Activated naive CD8-positive, alpha-beta T cell (primary cell): ENCODE measurements at regions not wholly inside any gene's neighbourhood (a gene's known extent, or its start where the extent isn't known, plus 50 kb on each side); places are given as distances from the start of the nearest gene placed in this dataset.

ENCODE experiments used
- H3K27ac Mint-ChIP-seq: one replicate; pipeline ENCODE4 v1.8.0; 2021; ENCODE audit warnings: mixed read lengths
- H3K27me3 Mint-ChIP-seq: one replicate; pipeline ENCODE4 v1.8.0; 2021; ENCODE audit warnings: mixed read lengths
- H3K36me3 Mint-ChIP-seq: one replicate; pipeline ENCODE4 v1.8.0; 2021; ENCODE audit warnings: mixed read lengths
- H3K4me1 Mint-ChIP-seq: one replicate; pipeline ENCODE4 v1.8.0; 2021; ENCODE audit warnings: low read depth, mixed read lengths
- H3K4me3 Mint-ChIP-seq: one replicate; pipeline ENCODE4 v1.8.0; 2021; ENCODE audit warnings: mild to moderate bottlenecking, mixed read lengths
- H3K9me3 Mint-ChIP-seq: one replicate; pipeline ENCODE4 v1.8.0; 2021; ENCODE audit warnings: low read depth, mixed read lengths

DNA sequence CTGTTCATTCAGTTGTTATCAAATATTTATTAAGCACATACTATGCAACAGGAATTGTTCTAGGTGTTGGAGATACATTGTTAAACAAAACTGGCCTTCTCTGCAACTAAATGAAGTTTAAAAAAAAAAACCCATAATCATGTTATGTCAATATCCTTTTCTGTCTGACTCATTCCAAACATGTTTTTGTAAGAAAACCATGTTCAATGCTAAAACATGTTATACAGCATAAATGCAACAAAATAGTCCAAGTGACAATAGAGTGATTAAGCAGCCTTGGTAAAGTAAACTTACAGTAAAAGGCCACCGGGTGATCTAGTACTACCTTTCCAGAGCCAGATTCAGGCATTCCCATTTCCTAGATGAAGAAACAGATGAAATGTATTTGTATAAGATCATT, 278.0 kb upstream of the NECTIN3 start:
- no peak overlapping the region for H3K4me3 Mint-ChIP-seq
- H3K27me3 Mint-ChIP-seq = peaks cover 2% of the 10 kb centered on the region
- no peak overlapping the region for H3K27ac Mint-ChIP-seq
- H3K4me1 Mint-ChIP-seq = no peaks in the 10 kb centered on the region
- H3K36me3 Mint-ChIP-seq = no peaks in the 10 kb centered on the region
- no peaks in the 10 kb centered on the region for H3K9me3 Mint-ChIP-seq

DNA sequence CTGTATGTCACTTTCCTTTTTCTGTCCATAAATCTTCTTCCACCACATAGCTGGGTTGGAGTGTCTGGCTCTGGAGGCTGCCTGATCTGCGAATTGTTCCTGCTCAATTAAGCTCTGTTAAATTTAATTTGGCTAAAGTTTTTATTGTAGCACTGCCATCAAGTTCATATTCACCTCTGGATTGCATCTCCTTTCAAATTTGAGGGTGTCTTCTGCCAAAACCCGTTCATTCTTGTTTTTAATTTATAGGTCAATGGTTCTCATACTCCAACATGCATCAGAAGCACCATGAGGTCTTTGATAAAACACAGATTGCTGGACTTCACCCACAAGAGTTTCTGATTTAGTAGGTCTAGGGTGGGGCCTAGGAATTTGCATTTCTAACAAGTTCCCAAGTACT, 276.5 kb upstream of the NECTIN3 start:
- H3K27ac Mint-ChIP-seq = no peak overlapping the region
- H3K4me3 Mint-ChIP-seq = no peak overlapping the region
- no peaks in the 10 kb centered on the region for H3K4me1 Mint-ChIP-seq
- H3K27me3 Mint-ChIP-seq = peaks cover 2% of the 10 kb centered on the region
- no peaks in the 10 kb centered on the region for H3K36me3 Mint-ChIP-seq
- H3K9me3 Mint-ChIP-seq = no peaks in the 10 kb centered on the region

- no peak overlapping the region for H3K4me3 Mint-ChIP-seq
- peaks cover 2% of the 10 kb centered on the region for H3K27me3 Mint-ChIP-seq
- H3K9me3 Mint-ChIP-seq = no peaks in the 10 kb centered on the region
- H3K27ac Mint-ChIP-seq = no peak overlapping the region
- no peaks in the 10 kb centered on the region for H3K36me3 Mint-ChIP-seq
- no peaks in the 10 kb centered on the region for H3K4me1 Mint-ChIP-seq
These were observed 272.3 kb upstream of the NECTIN3 start for GRCh38 chr3:110799271-110799670.

GRCh38 chr3:110804856-110805255, 266.8 kb upstream of the NECTIN3 start:
- Mint-ChIP-seq H3K27ac (no peak overlapping the region), H3K4me3 (no peak overlapping the region), H3K27me3 (peaks cover 3% of the 10 kb centered on the region), H3K36me3 (no peaks in the 10 kb centered on the region), H3K9me3 (no peaks in the 10 kb centered on the region), H3K4me1 (no peaks in the 10 kb centered on the region)

DNA sequence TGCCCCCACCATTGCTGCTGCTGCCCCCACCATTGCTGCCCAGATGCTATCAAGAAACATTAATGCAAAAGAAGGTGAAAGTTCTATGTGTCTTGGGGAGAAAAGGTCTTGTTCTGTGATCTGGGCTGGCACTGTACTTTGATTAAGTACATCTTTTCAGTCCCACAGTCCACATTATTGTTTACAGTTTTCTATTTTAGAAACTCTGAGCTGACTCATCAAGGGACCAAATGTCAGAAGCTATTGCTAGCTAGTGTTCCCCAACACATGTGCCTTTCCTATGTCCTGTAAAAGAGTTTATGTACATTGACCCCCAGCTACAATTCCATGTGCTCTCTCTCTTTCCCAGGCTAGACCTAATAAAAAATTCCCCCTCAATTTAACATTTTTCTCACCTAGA, 264.7 kb upstream of the NECTIN3 start:
- Mint-ChIP-seq H3K9me3 (no peaks in the 10 kb centered on the region), H3K27me3 (peaks cover 2% of the 10 kb centered on the region), H3K27ac (no peak overlapping the region), H3K4me3 (no peak overlapping the region), H3K4me1 (no peaks in the 10 kb centered on the region), H3K36me3 (no peaks in the 10 kb centered on the region)

GRCh38 chr3:110808630-110809029, 263.0 kb upstream of the NECTIN3 start:
- Mint-ChIP-seq H3K4me3 (no peak overlapping the region), H3K27ac (no peak overlapping the region), H3K9me3 (no peaks in the 10 kb centered on the region), H3K27me3 (peaks cover 4% of the 10 kb centered on the region), H3K4me1 (no peaks in the 10 kb centered on the region), H3K36me3 (no peaks in the 10 kb centered on the region)

DNA sequence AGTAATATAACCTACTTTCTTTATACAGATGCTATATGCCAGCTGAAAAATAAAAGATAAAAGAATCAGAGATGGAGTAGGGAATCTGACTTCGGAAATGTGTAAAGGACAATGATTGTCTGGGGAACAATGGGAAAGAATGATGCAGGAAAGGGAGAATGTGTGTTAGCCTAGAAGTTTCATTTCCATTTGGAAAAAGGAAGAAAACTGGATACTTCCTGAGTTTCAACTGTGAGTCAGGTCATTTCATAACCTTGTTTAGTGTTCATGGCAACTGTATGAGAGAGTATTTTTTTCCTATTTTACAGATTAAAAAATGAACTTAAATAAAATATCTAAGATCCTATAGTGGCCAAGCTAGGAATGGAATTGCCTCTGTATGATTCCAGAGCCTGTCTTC, 261.3 kb upstream of the NECTIN3 start:
- H3K9me3 Mint-ChIP-seq = no peaks in the 10 kb centered on the region
- H3K27ac Mint-ChIP-seq = no peak overlapping the region
- peaks cover 3% of the 10 kb centered on the region for H3K4me1 Mint-ChIP-seq
- H3K27me3 Mint-ChIP-seq = peaks cover 4% of the 10 kb centered on the region
- no peaks in the 10 kb centered on the region for H3K36me3 Mint-ChIP-seq
- no peak overlapping the region for H3K4me3 Mint-ChIP-seq

GRCh38 chr3:110811050-110811449, 260.6 kb upstream of the NECTIN3 start:
- H3K4me3 Mint-ChIP-seq = no peak overlapping the region
- no peaks in the 10 kb centered on the region for H3K9me3 Mint-ChIP-seq
- H3K4me1 Mint-ChIP-seq = peaks cover 3% of the 10 kb centered on the region
- H3K36me3 Mint-ChIP-seq = no peaks in the 10 kb centered on the region
- H3K27me3 Mint-ChIP-seq = peaks cover 4% of the 10 kb centered on the region
- no peak overlapping the region for H3K27ac Mint-ChIP-seq

DNA sequence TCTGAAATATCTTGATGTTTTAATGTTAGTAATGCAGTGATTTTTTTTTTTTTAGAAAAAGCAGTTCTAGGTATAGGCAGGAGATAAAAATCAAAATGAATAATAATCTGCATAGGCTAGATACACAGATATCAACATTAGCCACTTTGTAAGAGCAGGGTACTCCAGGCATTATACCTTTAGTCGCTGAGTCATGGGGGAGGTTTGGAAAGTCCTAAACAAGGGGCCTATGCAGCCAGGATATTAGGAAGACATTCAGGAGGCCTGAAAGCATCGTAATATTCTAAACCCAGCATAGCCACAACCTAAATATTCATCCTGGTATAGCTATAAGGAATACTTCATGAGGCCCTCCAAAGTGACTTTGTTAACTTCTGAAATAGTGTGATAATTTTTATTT, 258.1 kb upstream of the NECTIN3 start:
- H3K27ac Mint-ChIP-seq = no peak overlapping the region
- no peaks in the 10 kb centered on the region for H3K36me3 Mint-ChIP-seq
- H3K4me3 Mint-ChIP-seq = no peak overlapping the region
- peaks cover 2% of the 10 kb centered on the region for H3K27me3 Mint-ChIP-seq
- no peaks in the 10 kb centered on the region for H3K9me3 Mint-ChIP-seq
- peaks cover 3% of the 10 kb centered on the region for H3K4me1 Mint-ChIP-seq

GRCh38 chr3:110814170-110815007, 257.2 kb upstream of the NECTIN3 start:
- H3K27me3 Mint-ChIP-seq = peaks cover 2% of the 10 kb centered on the region
- H3K4me1 Mint-ChIP-seq = peaks cover 3% of the 10 kb centered on the region
- H3K4me3 Mint-ChIP-seq = no peak overlapping the region
- H3K36me3 Mint-ChIP-seq = no peaks in the 10 kb centered on the region
- H3K9me3 Mint-ChIP-seq = no peaks in the 10 kb centered on the region
- no peak overlapping the region for H3K27ac Mint-ChIP-seq

GRCh38 chr3:110815008-110815583, 256.5 kb upstream of the NECTIN3 start:
- H3K27me3 Mint-ChIP-seq = peaks cover 2% of the 10 kb centered on the region
- H3K27ac Mint-ChIP-seq = no peak overlapping the region
- no peak overlapping the region for H3K4me3 Mint-ChIP-seq
- H3K36me3 Mint-ChIP-seq = no peaks in the 10 kb centered on the region
- H3K4me1 Mint-ChIP-seq = peaks cover 3% of the 10 kb centered on the region
- H3K9me3 Mint-ChIP-seq = no peaks in the 10 kb centered on the region

- H3K9me3 Mint-ChIP-seq = no peaks in the 10 kb centered on the region
- H3K4me3 Mint-ChIP-seq = no peak overlapping the region
- H3K27ac Mint-ChIP-seq = no peak overlapping the region
- H3K27me3 Mint-ChIP-seq = peaks cover 2% of the 10 kb centered on the region
- H3K36me3 Mint-ChIP-seq = no peaks in the 10 kb centered on the region
- H3K4me1 Mint-ChIP-seq = peaks cover 3% of the 10 kb centered on the region
These were observed 255.6 kb upstream of the NECTIN3 start for GRCh38 chr3:110816008-110816407.

- Mint-ChIP-seq H3K27me3 (no peaks in the 10 kb centered on the region), H3K9me3 (no peaks in the 10 kb centered on the region), H3K27ac (no peak overlapping the region), H3K36me3 (no peaks in the 10 kb centered on the region), H3K4me3 (no peak overlapping the region), H3K4me1 (no peaks in the 10 kb centered on the region)
These were observed 250.0 kb upstream of the NECTIN3 start for GRCh38 chr3:110821586-110821985.

GRCh38 chr3:110822971-110823370, 248.6 kb upstream of the NECTIN3 start:
- no peaks in the 10 kb centered on the region for H3K9me3 Mint-ChIP-seq
- H3K4me3 Mint-ChIP-seq = no peak overlapping the region
- no peaks in the 10 kb centered on the region for H3K36me3 Mint-ChIP-seq
- H3K27me3 Mint-ChIP-seq = no peaks in the 10 kb centered on the region
- no peak overlapping the region for H3K27ac Mint-ChIP-seq
- no peaks in the 10 kb centered on the region for H3K4me1 Mint-ChIP-seq

- Mint-ChIP-seq H3K27me3 (no peaks in the 10 kb centered on the region), H3K4me1 (no peaks in the 10 kb centered on the region), H3K9me3 (no peaks in the 10 kb centered on the region), H3K36me3 (no peaks in the 10 kb centered on the region), H3K27ac (no peak overlapping the region), H3K4me3 (no peak overlapping the region)
These were observed 224.6 kb upstream of the NECTIN3 start for GRCh38 chr3:110846971-110847370.

- no peak overlapping the region for H3K27ac Mint-ChIP-seq
- no peaks in the 10 kb centered on the region for H3K36me3 Mint-ChIP-seq
- H3K9me3 Mint-ChIP-seq = no peaks in the 10 kb centered on the region
- no peaks in the 10 kb centered on the region for H3K27me3 Mint-ChIP-seq
- no peak overlapping the region for H3K4me3 Mint-ChIP-seq
- no peaks in the 10 kb centered on the region for H3K4me1 Mint-ChIP-seq
These were observed 222.6 kb upstream of the NECTIN3 start for GRCh38 chr3:110849064-110849463.
